ENCODE measurements at regions not wholly inside any gene's neighbourhood (a gene's known extent, or its start where the extent isn't known, plus 50 kb on each side); places are given as distances from the start of the nearest gene placed in this dataset.
"Not testable (repeated sequence)": the region's sequence is repeated elsewhere in the genome, so short reads cannot be mapped to it uniquely, and the experiment has no call there.

GRCh38 chr3:86887876-86888275, 103.1 kb downstream of the VGLL3 start:
- no peak overlapping the region for H3K27ac ChIP-seq
- no peaks in the 10 kb centered on the region for H3K36me3 ChIP-seq
- H3K4me3 ChIP-seq = no peak overlapping the region
- no peak for DNase-seq (ENCODE audit: low spot score in 2 of 2)
- no peak for TF ChIP-seq EP300 (IDR thresholded peaks at IDR 0.05)
- TF ChIP-seq, protein P1, sequence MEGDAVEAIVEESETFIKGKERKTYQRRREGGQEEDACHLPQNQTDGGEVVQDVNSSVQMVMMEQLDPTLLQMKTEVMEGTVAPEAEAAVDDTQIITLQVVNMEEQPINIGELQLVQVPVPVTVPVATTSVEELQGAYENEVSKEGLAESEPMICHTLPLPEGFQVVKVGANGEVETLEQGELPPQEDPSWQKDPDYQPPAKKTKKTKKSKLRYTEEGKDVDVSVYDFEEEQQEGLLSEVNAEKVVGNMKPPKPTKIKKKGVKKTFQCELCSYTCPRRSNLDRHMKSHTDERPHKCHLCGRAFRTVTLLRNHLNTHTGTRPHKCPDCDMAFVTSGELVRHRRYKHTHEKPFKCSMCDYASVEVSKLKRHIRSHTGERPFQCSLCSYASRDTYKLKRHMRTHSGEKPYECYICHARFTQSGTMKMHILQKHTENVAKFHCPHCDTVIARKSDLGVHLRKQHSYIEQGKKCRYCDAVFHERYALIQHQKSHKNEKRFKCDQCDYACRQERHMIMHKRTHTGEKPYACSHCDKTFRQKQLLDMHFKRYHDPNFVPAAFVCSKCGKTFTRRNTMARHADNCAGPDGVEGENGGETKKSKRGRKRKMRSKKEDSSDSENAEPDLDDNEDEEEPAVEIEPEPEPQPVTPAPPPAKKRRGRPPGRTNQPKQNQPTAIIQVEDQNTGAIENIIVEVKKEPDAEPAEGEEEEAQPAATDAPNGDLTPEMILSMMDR (IDR thresholded peaks at IDR 0.05) = no peak
- no peak for TF ChIP-seq POLR2A (IDR thresholded peaks at IDR 0.05)
- no peaks in the 10 kb centered on the region for H3K27me3 ChIP-seq
- H3K9me3 ChIP-seq = no peaks in the 10 kb centered on the region
- peaks cover 0 to 10% (median 0%) of the 10 kb centered on the region in 4 donors for H3K4me1 ChIP-seq

GRCh38 chr3:86880066-86880465, 110.9 kb downstream of the VGLL3 start:
- no peaks in the 10 kb centered on the region for H3K9me3 ChIP-seq
- no peaks in the 10 kb centered on the region for H3K4me1 ChIP-seq
- H3K36me3 ChIP-seq = no peaks in the 10 kb centered on the region
- TF ChIP-seq, protein P1 (IDR thresholded peaks at IDR 0.05) = no peak
- TF ChIP-seq EP300 (IDR thresholded peaks at IDR 0.05) (no peak), POLR2A (IDR thresholded peaks at IDR 0.05) (no peak)
- no peak for DNase-seq (ENCODE audit: low spot score in 2 of 2)
- no peak overlapping the region for H3K4me3 ChIP-seq
- H3K27ac ChIP-seq = no peak overlapping the region
- 92 to 95% methylated on average over 6 of the region's 6 CpGs for whole genome bisulfite sequencing, 2 donors
- no peaks in the 10 kb centered on the region for H3K27me3 ChIP-seq

DNA sequence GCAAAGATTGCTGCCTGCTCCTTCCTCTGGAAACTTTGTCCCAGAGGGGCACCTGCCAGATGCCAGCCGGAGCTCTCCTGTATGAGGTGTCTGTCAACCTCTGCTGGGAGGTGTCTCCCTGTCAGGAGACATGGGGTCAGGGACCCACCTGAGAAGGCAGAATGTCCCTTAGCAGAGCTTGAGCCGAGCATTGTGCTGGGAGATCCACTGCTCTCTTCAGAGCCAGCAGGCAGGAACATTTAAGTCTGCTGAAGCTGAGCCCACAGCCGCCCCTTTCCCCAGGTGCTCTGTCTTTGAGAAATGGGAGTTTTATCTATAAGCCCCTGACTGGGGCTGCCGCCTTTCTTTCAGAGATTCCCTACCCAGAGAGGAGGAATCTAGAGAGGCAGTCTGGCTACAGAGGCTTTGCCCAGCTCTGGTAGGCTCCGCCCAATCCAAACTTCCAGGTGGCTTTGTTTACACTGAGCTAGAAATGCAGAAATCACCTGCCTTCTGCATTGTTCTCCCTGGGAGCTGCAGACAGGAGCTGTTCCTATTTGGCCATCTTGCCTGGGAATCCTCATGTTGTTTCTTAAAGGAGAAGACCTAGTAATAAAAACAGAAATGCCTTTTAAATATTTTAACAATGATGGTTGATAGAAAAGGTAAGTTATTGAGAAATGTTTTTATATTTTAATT, 114.3 kb downstream of the VGLL3 start:
- H3K9me3 ChIP-seq; H3K36me3 ChIP-seq; DNase-seq (ENCODE audit: low spot score in 2 of 2); H3K4me1 ChIP-seq; H3K27me3 ChIP-seq; H3K4me3 ChIP-seq; H3K27ac ChIP-seq: not testable (repeated sequence)
- 77 to 86% methylated on average over 3 to 5 of the region's 5 CpGs for WGBS, 2 donors

GRCh38 chr3:86874790-86875189, 116.2 kb downstream of the VGLL3 start:
- H3K9me3 ChIP-seq; DNase-seq (ENCODE audit: low spot score in 2 of 2); H3K36me3 ChIP-seq; H3K27ac ChIP-seq; H3K27me3 ChIP-seq; H3K4me3 ChIP-seq; H3K4me1 ChIP-seq: not testable (repeated sequence)
- 90 to 93% methylated on average over 1 of the region's 1 CpG for WGBS, 2 donors

GRCh38 chr3:86869566-86869965, 121.4 kb downstream of the VGLL3 start:
- Histone ChIP-seq H3K4me3 (no peak overlapping the region), H3K27ac (peak overlapping the region in 3 of 4 donors; percentile 45 to 74 (median 48)), H3K27me3 (no peaks in the 10 kb centered on the region), H3K9me3 (peaks cover 0 to 9% (median 0%) of the 10 kb centered on the region in 4 donors), H3K36me3 (no peaks in the 10 kb centered on the region), H3K4me1 (peaks cover 0 to 16% (median 0%) of the 10 kb centered on the region in 4 donors)
- no peak for DNase-seq (ENCODE audit: low spot score in 2 of 2)
- 43 to 45% methylated on average over 4 of the region's 4 CpGs for whole genome bisulfite sequencing, 2 donors
- no peak for TF ChIP-seq POLR2A (IDR thresholded peaks at IDR 0.05)
- TF ChIP-seq EP300 (IDR thresholded peaks at IDR 0.05) = peak in 1 of 2 donors; percentile 61

- Histone ChIP-seq H3K36me3 (no peaks in the 10 kb centered on the region), H3K27ac (peak overlapping the region in 1 of 4 donors; percentile 22), H3K4me3 (no peak overlapping the region), H3K4me1 (peaks cover 0 to 16% (median 0%) of the 10 kb centered on the region in 4 donors), H3K9me3 (peaks cover 0 to 9% (median 0%) of the 10 kb centered on the region in 4 donors), H3K27me3 (no peaks in the 10 kb centered on the region)
- WGBS, 2 donors = 13 to 27% methylated on average over 2 of the region's 2 CpGs
- no peak for DNase-seq (ENCODE audit: low spot score in 2 of 2)
- TF ChIP-seq POLR2A (IDR thresholded peaks at IDR 0.05) (no peak), EP300 (IDR thresholded peaks at IDR 0.05) (no peak)
- TF ChIP-seq, protein P1 (IDR thresholded peaks at IDR 0.05) = no peak
Observed at GRCh38 chr3:86867982-86868381, 123.0 kb downstream of the VGLL3 start.
